MM.1S (cell line): ENCODE measurements at regions not wholly inside any gene's neighbourhood (a gene's known extent, or its start where the extent isn't known, plus 50 kb on each side); places are given as distances from the start of the nearest gene placed in this dataset.

Experiments used
- DNase-seq: peaks from one replicate; pipeline ENCODE4 v3.0.0-alpha.2; 2015
- H2AFZ ChIP-seq: fragments of 300-600 bp; sonication (generic); 2 replicates; pipeline ENCODE4 v1.6.0; 2016; ENCODE audit warnings: antibody characterized with exemption, low read length
- H3F3A ChIP-seq: fragments of 300-600 bp; sonication (generic); 2 replicates; pipeline ENCODE4 v1.6.1; 2016; ENCODE audit warnings: mild to moderate bottlenecking, antibody characterized with exemption, low read length, moderate library complexity, mixed read lengths; ENCODE audit not compliant: insufficient read depth
- H3K27ac ChIP-seq: fragments of 300-600 bp; sonication (generic); 2 replicates; pipeline ENCODE4 v1.5.1; 2016; ENCODE audit warnings: mild to moderate bottlenecking, low read length
- H3K27me3 ChIP-seq: fragments of 300-600 bp; sonication (generic); replicated peaks from 2 replicates; pipeline ENCODE4 v1.6.0; 2016; ENCODE audit warnings: low read length; ENCODE audit not compliant: insufficient read depth
- H3K36me3 ChIP-seq: fragments of 300-600 bp; sonication (generic); replicated peaks from 2 replicates; pipeline ENCODE4 v1.6.1; 2016; ENCODE audit warnings: mild to moderate bottlenecking, low read length, mixed read lengths; ENCODE audit not compliant: insufficient read depth
- H3K4me1 ChIP-seq: fragments of 300-600 bp; sonication (generic); 2 replicates; pipeline ENCODE4 v1.6.1; 2016; ENCODE audit warnings: low read length, mixed read lengths
- H3K4me2 ChIP-seq: fragments of 300-600 bp; sonication (generic); 2 replicates; pipeline ENCODE4 v1.6.0; 2016; ENCODE audit warnings: low read depth, low read length
- H3K4me3 ChIP-seq: fragments of 300-600 bp; sonication (generic); 2 replicates; pipeline ENCODE4 v1.5.1; 2016; ENCODE audit warnings: low read length, mixed read lengths
- H3K79me2 ChIP-seq: fragments of 300-600 bp; sonication (generic); 2 replicates; pipeline ENCODE4 v1.6.1; 2016; ENCODE audit warnings: mixed run types, low read length, mixed read lengths
- H3K9ac ChIP-seq: fragments of 300-600 bp; sonication (generic); 2 replicates; pipeline ENCODE4 v1.6.1; 2016; ENCODE audit warnings: low read length, mixed read lengths
- H3K9me2 ChIP-seq: fragments of 300-600 bp; sonication (generic); replicated peaks from 2 replicates; pipeline ENCODE4 v1.6.1; 2016; ENCODE audit warnings: mild to moderate bottlenecking, low read length, mixed read lengths; ENCODE audit not compliant: insufficient read depth
- H3K9me3 ChIP-seq: fragments of 300-600 bp; sonication (generic); replicated peaks from 2 replicates; pipeline ENCODE4 v1.6.1; 2016; ENCODE audit warnings: mild to moderate bottlenecking, low read length, mixed read lengths; ENCODE audit not compliant: insufficient read depth
- H4K20me1 ChIP-seq: fragments of 300-600 bp; sonication (generic); 2 replicates; pipeline ENCODE4 v1.6.1; 2016; ENCODE audit warnings: mild to moderate bottlenecking, low read length, moderate library complexity, mixed read lengths; ENCODE audit not compliant: insufficient read depth
- CTCF ChIP-seq: fragments of 300-600 bp; sonication (generic); IDR thresholded peaks from 2 replicates; pipeline ENCODE4 v1.5.1; 2016; ENCODE audit warnings: antibody characterized with exemption, low read length, mixed read lengths
- EZH2 ChIP-seq: fragments of 300-600 bp; sonication (generic); optimal IDR thresholded peaks from 2 replicates; pipeline ENCODE3; 2017; ENCODE audit warnings: low read depth, mild to moderate bottlenecking, antibody characterized with exemption, low read length, mixed read lengths
- EZH2phosphoT487 ChIP-seq: fragments of 300-600 bp; sonication (generic); IDR thresholded peaks from 2 replicates; pipeline ENCODE4 v1.6.1; 2018; ENCODE audit warnings: antibody characterized with exemption, low read length

GRCh38 chr11:62073061-62073460, 50.8 kb upstream of the INCENP start:
- H3K4me3 ChIP-seq = no peak overlapping the region
- H2AFZ ChIP-seq = no peak overlapping the region
- no peak overlapping the region for H3K4me2 ChIP-seq
- no peaks in the 10 kb centered on the region for H3K4me1 ChIP-seq
- H3K79me2 ChIP-seq = no peaks in the 10 kb centered on the region
- no peak for DNase-seq
- H3K9me3 ChIP-seq = no peaks in the 10 kb centered on the region
- H3K36me3 ChIP-seq = no peaks in the 10 kb centered on the region
- H3F3A ChIP-seq = no peaks in the 10 kb centered on the region
- H3K27me3 ChIP-seq = peaks cover 4% of the 10 kb centered on the region; the same call in 1 of the 2 replicates
- TF ChIP-seq EZH2phosphoT487 (no peak), EZH2 (no peak), CTCF (no peak)
- H4K20me1 ChIP-seq = no peaks in the 10 kb centered on the region
- no peak overlapping the region for H3K27ac ChIP-seq
- H3K9ac ChIP-seq = no peak overlapping the region
- no peaks in the 10 kb centered on the region for H3K9me2 ChIP-seq

DNA sequence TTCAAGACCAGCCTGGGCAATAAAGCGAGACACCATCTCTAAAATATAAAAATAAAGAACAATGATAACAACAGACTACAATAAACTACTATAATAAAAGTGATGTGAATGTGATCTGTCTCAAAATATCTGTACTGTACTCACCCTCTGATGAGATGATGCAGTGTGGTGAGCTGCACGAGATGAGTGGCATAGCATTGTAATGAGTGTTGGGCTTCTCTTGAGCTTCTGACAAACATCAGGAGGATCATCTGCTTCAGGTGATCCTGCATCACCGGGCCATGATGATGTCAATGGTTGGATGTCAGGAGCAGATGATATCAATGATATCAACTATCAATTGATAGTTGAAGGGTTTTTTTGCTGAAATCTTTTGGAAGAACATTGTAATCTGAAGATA, 52.4 kb upstream of the INCENP start:
- H3K4me3 ChIP-seq = no peak overlapping the region
- no peak overlapping the region for H3K4me2 ChIP-seq
- no peak overlapping the region for H3K9ac ChIP-seq
- no peaks in the 10 kb centered on the region for H3K9me3 ChIP-seq
- no peaks in the 10 kb centered on the region for H3F3A ChIP-seq
- no peaks in the 10 kb centered on the region for H3K4me1 ChIP-seq
- no peaks in the 10 kb centered on the region for H3K36me3 ChIP-seq
- H4K20me1 ChIP-seq = no peaks in the 10 kb centered on the region
- H2AFZ ChIP-seq = no peak overlapping the region
- H3K27ac ChIP-seq = no peak overlapping the region
- TF ChIP-seq EZH2 = no peak
- TF ChIP-seq CTCF = no peak
- TF ChIP-seq EZH2phosphoT487 = no peak
- H3K79me2 ChIP-seq = no peaks in the 10 kb centered on the region
- H3K27me3 ChIP-seq = peaks cover 4% of the 10 kb centered on the region; the same call in 1 of the 2 replicates
- no peaks in the 10 kb centered on the region for H3K9me2 ChIP-seq
- no peak for DNase-seq

GRCh38 chr11:62069986-62070919, 53.6 kb upstream of the INCENP start:
- no peak overlapping the region for H3K4me2 ChIP-seq
- H3K9me3 ChIP-seq = no peaks in the 10 kb centered on the region
- no peak overlapping the region for H3K27ac ChIP-seq
- peaks cover 4% of the 10 kb centered on the region; the same call in 1 of the 2 replicates for H3K27me3 ChIP-seq
- DNase-seq = no peak
- no peak overlapping the region for H2AFZ ChIP-seq
- H3K79me2 ChIP-seq = no peaks in the 10 kb centered on the region
- no peaks in the 10 kb centered on the region for H3K4me1 ChIP-seq
- no peak overlapping the region for H3K4me3 ChIP-seq
- no peaks in the 10 kb centered on the region for H3K9me2 ChIP-seq
- no peaks in the 10 kb centered on the region for H3F3A ChIP-seq
- TF ChIP-seq EZH2 (no peak), CTCF (no peak), EZH2phosphoT487 (no peak)
- H4K20me1 ChIP-seq = no peaks in the 10 kb centered on the region
- no peaks in the 10 kb centered on the region for H3K36me3 ChIP-seq
- H3K9ac ChIP-seq = no peak overlapping the region
